GM12878 (cell line): ENCODE measurements at regions not wholly inside any gene's neighbourhood (a gene's known extent, or its start where the extent isn't known, plus 50 kb on each side); places are given as distances from the start of the nearest gene placed in this dataset.

Source experiments
- FOXM1 ChIP-seq: IDR thresholded peaks from 2 replicates; pipeline ENCODE4 v1.6.1; 2012; ENCODE audit warnings: low read depth, mild to moderate bottlenecking, inconsistent platforms, low read length, moderate library complexity
- TARDBP ChIP-seq: IDR thresholded peaks from 2 replicates; pipeline ENCODE4 v1.6.1; 2016; ENCODE audit warnings: borderline replicate concordance
- TF ChIP-seq, protein P1 (sequence below), 3 experiments: IDR thresholded peaks in 2 of 3; conservative IDR thresholded peaks in 1 of 3; 2 replicates each; pipeline ENCODE4 v1.5.1; 2011; ENCODE audit warnings: low read depth in 3 of 3, low read length in 3 of 3, mild to moderate bottlenecking in 3 of 3, control low read depth in 2 of 3, moderate library complexity in 2 of 3, inconsistent platforms in 1 of 3, mixed read lengths in 1 of 3; ENCODE audit not compliant: control insufficient read depth in 2 of 3, insufficient read depth in 1 of 3; ENCODE audit errors: extremely low read depth in 1 of 3

DNA sequence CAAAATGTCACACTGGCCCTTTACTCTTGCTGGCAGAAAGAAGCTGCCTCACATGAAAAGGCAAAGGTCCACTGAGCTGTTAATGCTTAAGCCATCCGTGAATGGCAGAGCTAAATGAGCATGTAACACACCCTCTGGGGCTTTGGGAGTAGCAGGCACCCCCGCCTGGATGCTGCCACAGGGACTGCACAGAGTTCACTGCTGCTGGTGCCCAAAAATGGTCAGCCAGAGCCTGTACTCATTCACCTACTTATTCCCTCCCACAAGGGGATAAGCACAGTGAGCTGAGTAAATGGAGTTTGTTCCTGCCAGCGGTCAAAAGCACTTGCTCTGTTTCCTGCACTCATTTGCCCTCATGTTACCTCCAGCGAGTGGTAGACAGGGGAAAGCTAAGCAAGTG lies 374.0 kb upstream of the STEAP1 start:
- TF ChIP-seq, protein P1, sequence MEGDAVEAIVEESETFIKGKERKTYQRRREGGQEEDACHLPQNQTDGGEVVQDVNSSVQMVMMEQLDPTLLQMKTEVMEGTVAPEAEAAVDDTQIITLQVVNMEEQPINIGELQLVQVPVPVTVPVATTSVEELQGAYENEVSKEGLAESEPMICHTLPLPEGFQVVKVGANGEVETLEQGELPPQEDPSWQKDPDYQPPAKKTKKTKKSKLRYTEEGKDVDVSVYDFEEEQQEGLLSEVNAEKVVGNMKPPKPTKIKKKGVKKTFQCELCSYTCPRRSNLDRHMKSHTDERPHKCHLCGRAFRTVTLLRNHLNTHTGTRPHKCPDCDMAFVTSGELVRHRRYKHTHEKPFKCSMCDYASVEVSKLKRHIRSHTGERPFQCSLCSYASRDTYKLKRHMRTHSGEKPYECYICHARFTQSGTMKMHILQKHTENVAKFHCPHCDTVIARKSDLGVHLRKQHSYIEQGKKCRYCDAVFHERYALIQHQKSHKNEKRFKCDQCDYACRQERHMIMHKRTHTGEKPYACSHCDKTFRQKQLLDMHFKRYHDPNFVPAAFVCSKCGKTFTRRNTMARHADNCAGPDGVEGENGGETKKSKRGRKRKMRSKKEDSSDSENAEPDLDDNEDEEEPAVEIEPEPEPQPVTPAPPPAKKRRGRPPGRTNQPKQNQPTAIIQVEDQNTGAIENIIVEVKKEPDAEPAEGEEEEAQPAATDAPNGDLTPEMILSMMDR (IDR thresholded peaks at IDR 0.05 in 2 of 3, conservative IDR thresholded peaks at IDR 0.05 in 1 of 3; ENCODE audit: control insufficient read depth in 2 of 3, extremely low read depth in 1 of 3, insufficient read depth in 1 of 3, low read depth in 3 of 3, low read length in 3 of 3): no peak
- TF ChIP-seq TARDBP (no peak), FOXM1 (no peak)
